HEK293T (cell line): ENCODE measurements at regions not wholly inside any gene's neighbourhood (a gene's known extent, or its start where the extent isn't known, plus 50 kb on each side); places are given as distances from the start of the nearest gene placed in this dataset.

Experiments
- BHLHE40 ChIP-seq: fragments of 450-650 bp; IDR thresholded peaks from 2 replicates; pipeline ENCODE4 v1.6.1; 2016; ENCODE audit warnings: mild to moderate bottlenecking, moderate library complexity, borderline replicate concordance
- CTBP1 ChIP-seq: fragments of 450-650 bp; IDR thresholded peaks from 2 replicates; pipeline ENCODE4 v1.6.1; 2016; ENCODE audit warnings: borderline replicate concordance
- ELF4 ChIP-seq: fragments of 450-650 bp; IDR thresholded peaks from 2 replicates; pipeline ENCODE4 v1.6.1; 2017; ENCODE audit warnings: antibody characterized with exemption
- FOXA1 ChIP-seq: fragments of 450-650 bp; IDR thresholded peaks from 2 replicates; pipeline ENCODE4 v1.6.1; 2016; ENCODE audit warnings: mild to moderate bottlenecking
- L3MBTL2 ChIP-seq: fragments of 450-650 bp; conservative IDR thresholded peaks from 2 replicates; pipeline ENCODE4 v1.6.1; 2016; ENCODE audit warnings: mild to moderate bottlenecking
- NFRKB ChIP-seq: fragments of 450-650 bp; IDR thresholded peaks from 2 replicates; pipeline ENCODE4 v1.6.1; 2016; ENCODE audit warnings: mild to moderate bottlenecking, moderate library complexity
- SP1 ChIP-seq: fragments of 450-650 bp; IDR thresholded peaks from 2 replicates; pipeline ENCODE4 v1.6.1; 2017
- SUZ12 ChIP-seq: fragments of 450-650 bp; IDR thresholded peaks from 2 replicates; pipeline ENCODE4 v1.6.1; 2016; ENCODE audit warnings: mild to moderate bottlenecking
- TARDBP ChIP-seq: fragments of 450-650 bp; IDR thresholded peaks from 2 replicates; pipeline ENCODE4 v1.6.1; 2016

- TF ChIP-seq FOXA1: no peak
- TF ChIP-seq TARDBP: no peak
- TF ChIP-seq SUZ12: no peak
- TF ChIP-seq L3MBTL2: no peak
- TF ChIP-seq BHLHE40: no peak
- TF ChIP-seq SP1: no peak
- no peak for TF ChIP-seq CTBP1
- no peak for TF ChIP-seq NFRKB
- no peak for TF ChIP-seq ELF4
Observed at GRCh38 chr5:114065912-114066311, 296.0 kb upstream of the KCNN2 start.
